ENCODE measurements at regions not wholly inside any gene's neighbourhood (a gene's known extent, or its start where the extent isn't known, plus 50 kb on each side); places are given as distances from the start of the nearest gene placed in this dataset.
"Not testable (repeated sequence)": the region's sequence is repeated elsewhere in the genome, so short reads cannot be mapped to it uniquely, and the experiment has no call there.

GRCh38 chr5:91241460-91241859 is 141.7 kb downstream of the ARRDC3 start:
- not testable (repeated sequence) for DNase-seq

GRCh38 chr5:91240175-91240574 is 142.9 kb downstream of the ARRDC3 start:
- no peak for DNase-seq

GRCh38 chr5:91235271-91235694 is 147.8 kb downstream of the ARRDC3 start:
- DNase-seq: peak; percentile 52

- DNase-seq: no peak
Observed at GRCh38 chr5:91232523-91232922, 150.6 kb downstream of the ARRDC3 start.

- DNase-seq: no peak
Observed at GRCh38 chr5:91229031-91229727, 153.9 kb downstream of the ARRDC3 start.

GRCh38 chr5:91228188-91228587 is 154.9 kb downstream of the ARRDC3 start:
- no peak for DNase-seq

- DNase-seq: no peak
Observed at GRCh38 chr5:91225848-91226686, 157.1 kb downstream of the ARRDC3 start.

GRCh38 chr5:91224969-91225368 is 158.1 kb downstream of the ARRDC3 start:
- no peak for DNase-seq

GRCh38 chr5:91224456-91224855 is 158.7 kb downstream of the ARRDC3 start:
- DNase-seq: no peak

GRCh38 chr5:91223886-91224285 is 159.2 kb downstream of the ARRDC3 start:
- no peak for DNase-seq

GRCh38 chr5:91222482-91222881 is 160.6 kb downstream of the ARRDC3 start:
- no peak for DNase-seq

GRCh38 chr5:91221917-91222316 is 161.2 kb downstream of the ARRDC3 start:
- no peak for DNase-seq

GRCh38 chr5:91219803-91220371 is 163.2 kb downstream of the ARRDC3 start:
- no peak for DNase-seq

GRCh38 chr5:91219091-91219802 is 163.9 kb downstream of the ARRDC3 start:
- DNase-seq: no peak

- DNase-seq: no peak
Observed at GRCh38 chr5:91217859-91218258, 165.3 kb downstream of the ARRDC3 start.

- no peak for DNase-seq
Observed at GRCh38 chr5:91214571-91214970, 168.5 kb downstream of the ARRDC3 start.

All from hindlimb muscle (tissue), 1 donor.